GM19438 (cell line): ENCODE measurements at regions not wholly inside any gene's neighbourhood (a gene's known extent, or its start where the extent isn't known, plus 50 kb on each side); places are given as distances from the start of the nearest gene placed in this dataset.

Source experiments
- ATAC-seq: cut with Tn5 transposase; IDR thresholded peaks from one replicate; pipeline ENCODE4 v1.9.1; 2021; ENCODE audit warnings: low read depth; ENCODE audit not compliant: unreplicated experiment

DNA sequence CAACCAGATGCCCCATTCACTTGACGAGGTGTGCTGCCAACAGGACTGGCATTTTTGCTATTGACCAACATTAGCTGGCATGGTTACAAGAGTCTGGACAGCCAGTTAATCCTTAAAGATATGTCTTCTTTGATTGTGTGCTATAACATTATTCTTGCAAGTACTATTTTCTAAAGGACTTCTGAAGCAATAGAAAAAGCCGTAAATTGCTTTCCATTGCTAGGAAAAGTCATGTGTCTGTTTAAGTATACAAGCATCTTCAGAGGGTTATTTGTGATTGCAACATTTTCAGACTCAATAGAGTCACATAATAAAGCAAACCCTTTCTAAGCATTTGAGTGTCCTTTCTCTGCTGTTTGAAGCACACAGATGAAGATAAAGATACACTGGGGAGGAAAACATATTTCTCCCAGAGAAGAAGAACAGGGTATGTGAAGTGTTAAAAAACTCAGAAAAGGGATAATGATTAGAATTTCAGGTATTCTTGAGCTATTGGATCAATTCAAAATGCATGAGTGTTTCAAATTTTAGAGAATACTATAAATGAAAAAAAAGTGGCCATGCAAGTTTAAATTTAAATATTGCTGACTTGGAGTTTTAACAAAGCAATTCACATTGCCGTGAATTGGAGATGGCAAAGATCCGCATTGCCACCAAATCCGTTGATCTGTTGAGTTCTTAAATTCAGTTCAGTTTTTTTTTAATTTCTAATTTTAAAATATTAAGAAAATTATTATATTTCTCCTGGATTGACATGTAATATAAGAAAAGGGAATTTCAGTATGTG is 191.7 kb upstream of the MAP3K7 start:
- no peak for ATAC-seq

DNA sequence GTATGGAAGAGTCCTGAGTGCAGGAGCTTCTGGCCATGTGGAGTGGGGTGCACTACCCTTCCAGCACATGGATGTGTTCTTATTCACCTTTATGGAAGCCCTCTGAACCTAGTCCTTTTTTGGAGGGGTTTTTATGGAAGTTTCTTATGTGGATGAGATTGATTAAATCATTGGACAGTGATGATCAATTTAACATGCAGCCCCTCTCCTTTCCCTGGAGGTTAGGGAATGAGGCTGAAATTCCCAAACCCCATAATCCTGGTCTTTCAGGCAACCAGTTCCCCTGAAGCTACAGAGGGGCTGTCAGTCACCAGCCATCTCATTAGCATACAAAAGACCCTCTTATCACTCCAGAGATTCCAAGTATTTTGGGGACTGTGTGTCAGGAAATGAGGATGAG is 183.9 kb upstream of the MAP3K7 start:
- no peak for ATAC-seq

DNA sequence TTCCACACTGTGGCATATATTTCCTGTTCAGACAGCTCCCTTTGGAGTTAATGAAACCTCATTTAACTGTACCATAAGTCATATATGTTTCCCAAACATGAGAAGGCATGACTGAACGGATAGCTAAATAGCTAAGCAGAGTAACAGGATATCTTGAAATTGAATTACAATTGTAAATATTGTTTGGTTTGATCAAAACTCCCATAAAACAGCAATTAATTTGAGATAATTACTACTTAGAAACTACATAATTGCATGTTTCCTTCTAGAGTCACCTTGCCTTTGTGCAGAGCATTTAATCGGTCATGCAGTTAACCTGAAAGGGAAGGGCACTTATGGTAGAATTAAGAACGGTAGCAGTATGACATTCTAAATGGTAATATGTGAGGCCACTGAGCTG is 179.0 kb upstream of the MAP3K7 start:
- ATAC-seq = no peak

DNA sequence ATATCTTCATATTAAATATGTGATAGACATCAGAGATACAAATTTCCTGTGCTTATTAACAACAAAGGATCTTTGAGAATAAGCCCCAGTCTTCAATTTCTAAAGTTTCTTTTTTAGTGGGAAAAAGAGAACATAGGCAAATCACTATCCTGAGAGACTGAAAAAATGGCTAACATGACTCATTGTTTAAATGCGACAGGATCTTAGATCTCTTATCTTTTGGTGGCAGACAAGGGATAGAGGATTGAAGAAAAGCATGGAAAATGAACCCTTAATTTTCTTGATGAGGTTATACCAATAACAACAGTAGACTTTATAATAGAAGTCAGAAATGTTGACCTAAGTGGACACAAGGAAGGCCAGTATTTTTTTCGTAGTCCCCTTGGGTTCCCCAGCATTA is 178.6 kb upstream of the MAP3K7 start:
- no peak for ATAC-seq

DNA sequence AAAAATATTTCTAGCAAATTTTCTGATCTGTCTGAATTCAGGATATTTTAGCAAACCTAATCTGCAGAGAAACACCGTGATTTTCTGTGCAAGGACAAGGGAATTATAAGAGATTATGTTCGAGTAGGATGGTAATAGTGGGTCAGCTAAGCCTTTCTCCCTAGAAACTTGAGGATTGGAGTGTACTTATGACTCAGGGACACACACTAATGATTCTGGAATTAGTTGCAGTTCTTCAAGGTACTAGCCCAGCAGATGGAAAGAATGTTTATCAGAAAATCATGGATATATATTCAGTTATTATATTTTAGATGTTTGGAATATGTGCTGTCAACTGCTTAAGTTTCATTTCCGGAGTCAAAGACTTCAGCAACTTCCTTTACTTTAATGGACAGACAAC is 177.1 kb upstream of the MAP3K7 start:
- no peak for ATAC-seq

DNA sequence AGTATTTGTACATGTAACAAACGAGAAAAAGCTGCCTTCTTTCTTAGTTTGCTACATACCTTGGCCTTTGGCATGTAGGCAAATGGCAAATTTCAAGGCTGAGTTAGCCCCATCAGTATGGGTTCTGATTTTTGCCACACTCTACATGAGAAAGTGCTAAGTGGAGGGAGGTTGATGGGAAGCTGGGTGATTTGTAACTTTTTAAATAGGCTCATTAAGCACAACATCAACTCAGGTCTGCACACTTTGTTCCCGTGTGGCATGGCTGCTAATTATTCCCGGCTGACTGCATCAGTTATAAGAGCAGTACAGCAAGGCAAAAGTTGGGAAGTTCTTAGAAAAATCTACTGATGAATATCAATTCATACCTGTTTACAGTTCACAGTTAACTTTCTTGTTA is 172.8 kb upstream of the MAP3K7 start:
- ATAC-seq = no peak

DNA sequence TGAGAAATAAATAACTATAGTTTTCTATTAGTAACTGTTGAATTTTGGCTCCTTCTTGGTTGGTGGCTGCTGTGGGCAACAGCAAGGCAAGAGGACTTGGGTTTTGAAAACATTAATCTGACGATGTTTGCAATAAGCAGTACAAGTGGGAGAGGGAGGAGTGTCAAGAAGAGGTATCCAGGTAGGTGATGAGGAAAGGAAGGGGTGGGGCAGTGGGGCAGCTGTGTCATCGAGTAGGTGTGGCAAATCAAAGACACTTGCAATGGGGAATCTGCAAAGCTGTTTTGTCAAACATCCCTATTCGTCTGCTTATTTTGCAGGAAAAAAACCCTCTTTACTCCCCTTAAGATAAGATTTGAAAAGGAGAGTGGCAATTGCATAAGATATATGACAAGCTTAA is 171.9 kb upstream of the MAP3K7 start:
- ATAC-seq = no peak

DNA sequence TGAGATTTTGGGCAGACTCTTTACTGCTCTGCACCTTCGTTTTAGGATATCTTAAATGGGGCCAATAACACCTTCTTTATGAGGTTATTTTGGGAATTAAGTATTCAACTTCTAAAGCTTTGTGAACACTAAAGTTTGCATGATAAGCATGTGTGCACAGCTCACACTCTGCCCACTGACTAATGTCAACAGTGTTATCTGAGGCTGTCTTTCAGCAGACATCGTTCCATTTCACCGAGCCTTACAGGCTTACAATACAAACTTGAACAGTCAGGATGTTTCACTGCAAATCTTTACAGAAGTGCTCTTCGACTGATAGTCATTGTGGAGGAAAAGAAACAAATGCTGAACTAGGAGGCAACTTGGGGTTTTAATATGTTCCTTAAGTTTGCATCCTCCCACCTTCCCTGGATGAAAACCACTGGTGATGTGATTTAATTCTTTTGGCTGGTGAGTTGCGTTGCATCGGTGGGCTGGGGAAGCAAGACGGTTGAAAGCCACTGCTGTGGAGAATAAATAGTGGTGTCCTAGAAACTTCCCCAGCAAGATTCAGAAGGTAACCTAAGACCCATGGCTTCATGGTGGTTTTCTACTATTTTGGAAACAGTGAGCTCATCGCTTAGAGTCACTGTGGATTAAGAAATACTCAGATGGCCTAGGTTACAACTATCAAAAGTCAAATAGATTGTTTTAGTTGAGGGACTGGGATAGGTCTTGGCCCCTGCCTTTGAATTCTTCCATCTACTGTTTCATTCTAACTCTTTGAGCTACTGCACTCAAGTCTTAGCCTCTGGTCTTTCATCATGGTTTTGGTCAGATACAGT is 167.2 kb upstream of the MAP3K7 start:
- ATAC-seq = no peak

DNA sequence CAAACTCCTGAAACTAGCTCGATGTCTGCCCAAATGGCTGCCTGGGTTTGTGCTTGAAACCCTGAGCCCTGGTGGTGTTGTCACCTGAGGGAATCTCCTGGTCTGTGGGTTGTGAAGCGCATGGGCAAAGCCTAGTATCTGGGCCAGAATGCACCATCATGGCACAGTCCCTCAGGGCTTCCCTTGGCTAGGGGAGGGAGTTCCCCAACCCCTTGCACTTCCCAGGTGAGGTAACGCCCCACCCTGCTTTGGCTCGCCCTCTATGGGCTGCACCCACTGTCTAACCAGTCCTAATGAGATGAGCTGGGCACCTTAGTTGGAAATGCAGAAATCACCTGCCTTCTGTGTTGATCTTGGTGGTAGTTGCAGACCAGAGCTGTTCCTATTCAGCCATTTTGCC is 152.9 kb upstream of the MAP3K7 start:
- ATAC-seq = no peak

DNA sequence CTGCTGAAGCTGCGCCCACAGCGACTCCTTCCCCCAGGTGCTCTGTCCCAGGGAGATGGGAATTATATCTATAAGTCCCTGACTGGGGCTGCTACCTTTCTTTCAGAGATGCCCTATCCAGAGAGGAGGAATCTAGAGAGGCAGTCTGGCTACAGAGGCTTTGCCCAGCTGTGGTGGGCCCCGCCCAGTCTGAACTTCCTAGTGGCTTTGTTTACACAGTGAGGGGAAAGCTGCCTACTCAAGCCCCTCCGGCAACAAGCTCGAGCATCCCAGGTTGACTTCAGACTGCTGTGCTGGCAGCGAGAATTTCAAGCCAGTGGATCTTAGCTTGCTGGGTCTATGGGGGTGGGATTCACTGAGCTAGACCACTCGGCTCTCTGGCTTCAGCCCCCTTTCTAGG is 152.5 kb upstream of the MAP3K7 start:
- ATAC-seq = no peak

DNA sequence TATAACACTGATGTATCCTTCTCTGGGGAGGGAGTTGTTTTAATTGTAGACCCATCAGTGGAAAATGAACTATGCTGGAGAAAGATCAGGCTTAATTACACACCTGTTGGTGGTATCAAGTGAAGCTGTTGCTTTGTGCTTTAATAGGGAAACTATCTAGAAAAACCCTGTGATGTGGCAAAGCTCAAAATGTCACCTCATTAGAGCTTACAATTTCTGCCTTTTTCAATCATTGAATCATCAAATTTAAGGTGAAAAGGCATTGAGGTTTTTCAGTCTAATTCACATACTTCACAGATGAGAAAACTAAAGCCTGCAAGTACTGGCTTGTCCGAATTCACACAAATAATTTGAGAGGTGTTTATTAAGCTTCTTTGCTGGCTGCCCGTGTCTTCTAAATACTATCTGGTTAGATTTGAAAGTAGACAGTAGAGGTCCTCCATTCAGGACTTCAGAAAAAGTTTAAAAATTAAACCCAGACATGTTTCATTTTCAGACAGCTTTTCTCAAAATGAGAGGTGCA is 143.3 kb upstream of the MAP3K7 start:
- ATAC-seq = peak; percentile 89

DNA sequence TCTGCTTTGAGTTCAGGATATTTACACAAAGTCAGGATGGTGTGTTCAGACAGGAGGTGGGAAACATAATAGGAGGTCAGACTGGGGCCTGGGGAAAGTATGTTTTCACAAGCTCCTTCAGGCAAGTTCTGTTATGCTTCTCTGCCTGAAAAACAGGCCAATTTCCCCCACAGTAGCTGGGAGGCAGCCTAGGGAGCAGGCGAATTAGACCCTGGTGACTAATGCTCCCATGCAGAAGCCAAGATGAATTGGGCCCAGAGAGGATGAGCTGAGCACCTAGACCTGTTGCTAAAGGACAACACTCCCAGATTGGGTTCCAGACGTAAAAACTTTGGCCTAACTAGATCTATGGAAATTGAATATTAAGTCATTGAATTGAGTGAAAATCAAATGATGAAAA is 142.2 kb upstream of the MAP3K7 start:
- no peak for ATAC-seq

DNA sequence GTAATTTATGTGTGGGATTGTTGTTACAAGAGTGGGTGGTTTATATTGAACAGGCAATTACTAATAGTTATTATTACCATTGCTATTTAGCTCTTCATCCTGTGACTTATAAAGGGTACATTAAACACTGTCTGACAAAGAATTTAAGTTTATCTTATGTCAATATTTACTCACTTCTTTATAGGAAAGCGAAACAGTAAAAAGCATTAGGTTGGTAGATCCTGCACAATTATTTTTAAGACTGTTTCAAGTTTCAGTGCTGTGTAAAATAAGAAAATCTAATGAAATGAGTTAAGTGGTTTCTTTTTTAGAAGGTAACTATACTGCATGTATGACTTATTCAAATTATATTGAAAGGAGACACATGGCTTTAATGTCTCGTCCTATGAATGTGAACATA is 135.8 kb upstream of the MAP3K7 start:
- no peak for ATAC-seq

DNA sequence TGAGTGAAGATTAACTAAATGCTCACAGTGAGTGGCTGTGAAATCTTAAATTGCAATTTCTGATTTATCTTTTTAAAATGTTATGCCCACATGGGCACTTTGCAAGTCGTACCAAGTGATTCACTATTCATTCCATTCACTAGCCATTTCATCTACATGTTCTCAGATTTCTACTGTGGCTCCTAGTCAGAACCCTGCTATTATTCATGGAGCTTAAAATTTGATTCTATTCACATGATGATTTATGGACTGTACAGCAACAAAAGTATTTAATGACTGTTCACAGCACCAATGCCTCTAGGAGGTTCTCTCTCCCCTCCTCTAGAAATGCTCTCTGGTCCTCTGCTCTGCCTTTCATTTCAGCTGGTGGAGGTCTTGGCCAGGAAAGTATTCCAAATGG is 133.5 kb upstream of the MAP3K7 start:
- no peak for ATAC-seq

DNA sequence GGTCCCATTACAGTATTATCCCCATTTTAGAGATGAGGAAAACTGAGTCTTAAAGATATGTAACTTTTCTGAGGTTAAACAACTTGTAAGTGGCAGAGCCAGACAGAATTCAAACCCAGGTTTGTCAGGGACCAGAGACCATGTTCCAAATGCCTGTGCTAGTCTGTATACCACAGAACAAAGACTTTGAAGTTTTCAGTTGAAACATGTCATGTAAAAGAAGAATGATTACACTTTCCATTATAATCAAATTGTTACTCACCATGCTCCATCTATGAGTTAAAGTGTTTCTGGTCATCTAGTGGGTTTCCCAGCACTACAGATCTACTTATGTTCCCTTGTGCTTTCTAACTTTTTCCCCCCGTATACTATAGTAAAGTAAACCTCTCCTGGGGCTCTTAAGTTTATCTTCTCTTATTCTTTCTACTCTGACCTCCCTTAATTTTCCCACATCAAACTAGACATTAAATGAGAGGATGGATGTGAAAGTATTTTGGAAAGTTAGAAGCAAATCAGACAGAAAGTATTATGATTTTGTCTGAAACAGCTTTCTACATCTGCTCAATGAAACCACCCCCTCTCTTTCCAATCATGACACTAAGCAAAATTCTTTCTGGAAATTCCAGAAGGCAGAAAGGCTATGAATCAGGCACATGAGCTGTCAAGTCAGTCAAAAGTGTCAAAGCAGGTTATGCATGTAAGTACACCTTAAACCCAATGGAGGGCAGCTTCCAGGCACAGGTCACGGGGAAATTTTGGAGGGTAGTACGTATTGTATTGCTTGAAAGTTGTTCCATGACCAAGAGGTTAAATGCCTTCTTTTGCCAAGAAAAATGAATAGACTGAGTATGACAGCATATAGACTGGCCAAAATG is 132.7 kb upstream of the MAP3K7 start:
- ATAC-seq = no peak

DNA sequence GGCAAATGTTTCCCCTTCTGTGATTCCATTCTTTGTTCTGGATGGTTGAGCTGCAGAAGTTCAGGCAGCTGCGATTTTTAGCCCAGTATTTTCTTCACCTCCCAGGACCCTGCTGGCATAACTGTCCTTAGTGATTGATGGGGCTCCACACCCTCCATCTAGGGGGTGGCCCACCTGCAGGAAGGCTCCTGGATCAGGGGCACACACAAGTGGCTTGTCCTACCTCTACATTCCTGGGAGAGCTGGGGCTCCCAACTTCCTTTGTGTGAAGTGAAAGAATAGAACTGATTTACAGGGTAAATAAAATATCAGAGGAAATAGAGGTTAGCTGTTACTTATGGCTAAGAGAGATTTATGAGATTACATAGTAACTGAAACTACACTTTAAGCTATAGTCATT is 129.5 kb upstream of the MAP3K7 start:
- ATAC-seq = no peak

DNA sequence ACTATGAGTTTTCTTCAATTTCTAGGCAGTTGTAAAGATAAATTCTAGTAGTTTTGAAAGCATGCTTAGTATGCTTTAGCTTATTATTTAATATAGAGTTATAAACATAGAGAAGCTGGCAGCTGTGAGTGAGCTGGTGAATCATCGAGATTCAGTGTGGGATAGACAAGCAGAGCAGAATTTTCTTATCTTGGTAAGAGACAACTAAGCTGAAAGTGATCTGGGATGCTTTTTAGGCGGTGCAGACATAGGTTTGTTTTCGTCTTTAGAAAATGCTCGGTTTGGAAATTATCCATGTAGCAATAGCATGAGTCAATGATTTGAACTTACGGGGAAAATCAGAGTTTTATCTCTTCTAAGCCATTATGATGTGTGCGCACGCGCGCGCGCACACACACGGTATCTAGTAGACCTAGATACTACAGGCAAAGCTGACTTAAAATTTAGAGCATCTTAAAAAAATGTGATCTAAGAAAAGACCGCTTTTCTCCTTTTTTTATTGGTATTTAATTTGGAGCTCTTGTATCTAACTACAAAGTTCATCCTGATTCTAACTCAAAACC is 128.3 kb upstream of the MAP3K7 start:
- no peak for ATAC-seq

DNA sequence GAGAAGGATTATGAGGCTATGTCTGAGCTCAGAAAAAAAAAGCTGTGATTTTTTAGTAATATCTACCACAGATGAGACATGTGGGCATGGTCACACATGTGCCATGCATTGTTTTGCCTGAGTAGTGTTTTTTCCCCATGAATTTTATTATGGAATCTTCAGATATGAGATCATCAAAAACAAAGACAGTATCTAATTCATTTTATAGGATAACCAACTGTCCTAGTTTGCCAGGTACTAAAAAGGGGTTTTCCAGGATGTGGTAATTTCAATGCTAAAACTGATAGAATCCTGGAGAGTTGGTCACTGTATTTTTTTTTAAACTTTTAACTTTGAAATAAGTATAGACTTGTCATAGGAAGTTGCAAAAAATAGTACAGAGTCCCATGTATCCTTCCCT is 127.4 kb upstream of the MAP3K7 start:
- no peak for ATAC-seq

DNA sequence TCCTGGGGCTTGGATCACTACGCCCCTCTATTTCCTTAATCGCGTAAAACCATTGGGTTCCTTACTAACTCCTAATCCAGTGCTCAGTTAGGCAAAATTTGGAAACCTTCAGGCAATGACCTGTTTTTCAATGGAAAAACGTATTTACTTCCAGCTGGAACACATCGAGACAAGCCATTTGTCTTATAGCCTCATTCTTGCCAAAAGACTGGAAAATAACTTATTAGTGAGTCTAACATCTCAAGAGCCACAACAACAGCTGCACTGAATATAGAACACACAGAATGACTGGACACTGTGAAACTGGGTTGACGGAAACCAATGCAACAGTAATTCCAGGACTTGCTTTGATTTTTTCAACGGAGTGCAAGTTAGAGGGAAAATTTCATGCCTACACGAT is 125.2 kb upstream of the MAP3K7 start:
- ATAC-seq = no peak

DNA sequence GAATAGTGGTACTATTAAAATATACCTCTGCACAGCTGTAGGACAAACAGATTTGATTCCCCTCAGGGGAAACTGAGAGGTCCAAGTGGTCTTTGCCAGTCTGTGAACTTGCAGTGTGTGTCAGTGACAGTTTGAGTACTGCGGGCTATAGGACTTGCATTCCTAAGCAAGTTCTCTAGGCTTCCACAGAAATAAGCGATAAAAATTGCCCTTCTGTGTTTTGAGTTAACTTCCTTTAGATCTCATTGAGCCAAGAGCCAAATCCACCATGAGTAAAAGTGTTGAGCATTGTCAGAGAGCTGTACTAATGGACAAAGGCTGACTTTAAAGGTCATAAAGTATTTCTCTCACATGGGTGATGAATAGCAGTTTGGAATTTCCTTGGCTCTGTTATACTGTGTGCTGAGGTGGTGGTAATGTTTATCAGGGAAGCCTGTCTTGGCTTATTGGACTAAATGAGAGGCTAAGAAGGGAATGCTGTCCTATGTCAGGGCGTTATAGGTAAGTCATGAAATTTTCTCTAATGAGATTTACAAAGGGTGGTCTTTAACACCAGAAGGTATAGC is 122.6 kb upstream of the MAP3K7 start:
- ATAC-seq = no peak
